Stomach (tissue), 4 donors: ENCODE measurements at regions not wholly inside any gene's neighbourhood (a gene's known extent, or its start where the extent isn't known, plus 50 kb on each side); places are given as distances from the start of the nearest gene placed in this dataset.

ENCODE experiments used
- EP300 ChIP-seq: sonication (generic); formaldehyde crosslinking; IDR thresholded peaks from one replicate; pipeline ENCODE4 v1.6.1; 2017; ENCODE audit warnings: antibody characterized with exemption
- TF ChIP-seq, protein P1 (sequence below), 7 experiments: fragments of 450-650 bp in 4 of 7; fragments of 200-600 bp in 3 of 7; sonication (generic) in 3 of 7; IDR thresholded peaks; one replicate each; pipeline ENCODE4 v1.5.1; 2016 to 2019; ENCODE audit warnings: antibody characterized with exemption in 7 of 7, control low read depth in 2 of 7, mild to moderate bottlenecking in 1 of 7

- TF ChIP-seq, protein P1, sequence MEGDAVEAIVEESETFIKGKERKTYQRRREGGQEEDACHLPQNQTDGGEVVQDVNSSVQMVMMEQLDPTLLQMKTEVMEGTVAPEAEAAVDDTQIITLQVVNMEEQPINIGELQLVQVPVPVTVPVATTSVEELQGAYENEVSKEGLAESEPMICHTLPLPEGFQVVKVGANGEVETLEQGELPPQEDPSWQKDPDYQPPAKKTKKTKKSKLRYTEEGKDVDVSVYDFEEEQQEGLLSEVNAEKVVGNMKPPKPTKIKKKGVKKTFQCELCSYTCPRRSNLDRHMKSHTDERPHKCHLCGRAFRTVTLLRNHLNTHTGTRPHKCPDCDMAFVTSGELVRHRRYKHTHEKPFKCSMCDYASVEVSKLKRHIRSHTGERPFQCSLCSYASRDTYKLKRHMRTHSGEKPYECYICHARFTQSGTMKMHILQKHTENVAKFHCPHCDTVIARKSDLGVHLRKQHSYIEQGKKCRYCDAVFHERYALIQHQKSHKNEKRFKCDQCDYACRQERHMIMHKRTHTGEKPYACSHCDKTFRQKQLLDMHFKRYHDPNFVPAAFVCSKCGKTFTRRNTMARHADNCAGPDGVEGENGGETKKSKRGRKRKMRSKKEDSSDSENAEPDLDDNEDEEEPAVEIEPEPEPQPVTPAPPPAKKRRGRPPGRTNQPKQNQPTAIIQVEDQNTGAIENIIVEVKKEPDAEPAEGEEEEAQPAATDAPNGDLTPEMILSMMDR (IDR thresholded peaks at IDR 0.05) = no peak
- no peak for TF ChIP-seq EP300
Observed at GRCh38 chr2:65701191-65701590, 268.8 kb upstream of the SPRED2 start.
